Upper lobe of right lung (tissue), 1 donor: ENCODE measurements at regions not wholly inside any gene's neighbourhood (a gene's known extent, or its start where the extent isn't known, plus 50 kb on each side); places are given as distances from the start of the nearest gene placed in this dataset.
"Not testable (repeated sequence)": the region's sequence is repeated elsewhere in the genome, so short reads cannot be mapped to it uniquely, and the experiment has no call there.

Experiments
- ATAC-seq: fragments of 200-7000 bp; cut with Tn5 transposase; one replicate; pipeline ENCODE4 v1.9.1; 2020; ENCODE audit warnings: mild to moderate bottlenecking, moderate library complexity
- DNase-seq: peaks from one replicate; pipeline ENCODE4 v3.0.0-alpha.2; 2020
- H3K27ac ChIP-seq: fragments of 200-600 bp; one replicate; pipeline ENCODE4 v1.8.0; 2022
- H3K27me3 ChIP-seq: fragments of 200-600 bp; one replicate; pipeline ENCODE4 v1.8.0; 2022; ENCODE audit warnings: mild to moderate bottlenecking
- H3K36me3 ChIP-seq: fragments of 200-600 bp; one replicate; pipeline ENCODE4 v1.8.0; 2022
- H3K4me1 ChIP-seq: fragments of 200-600 bp; one replicate; pipeline ENCODE4 v1.8.0; 2022
- H3K4me3 ChIP-seq: fragments of 200-600 bp; one replicate; pipeline ENCODE4 v1.8.0; 2022; ENCODE audit warnings: mild to moderate bottlenecking
- H3K9me3 ChIP-seq: fragments of 200-600 bp; one replicate; pipeline ENCODE4 v1.8.0; 2022
- intact Hi-C: fragments of 100-400 bp; cut with DNase I; formaldehyde crosslinking; loops from one replicate; pipeline ENCODE4 v1.11.0; 2022
- TF ChIP-seq, protein P1 (sequence below): fragments of 200-600 bp; IDR thresholded peaks from one replicate; pipeline ENCODE4 v1.8.0; 2022; ENCODE audit warnings: antibody characterized with exemption
- donor health status: DM: no; HTN: yes; CAD: no; lungs with severe emphysema.

DNA sequence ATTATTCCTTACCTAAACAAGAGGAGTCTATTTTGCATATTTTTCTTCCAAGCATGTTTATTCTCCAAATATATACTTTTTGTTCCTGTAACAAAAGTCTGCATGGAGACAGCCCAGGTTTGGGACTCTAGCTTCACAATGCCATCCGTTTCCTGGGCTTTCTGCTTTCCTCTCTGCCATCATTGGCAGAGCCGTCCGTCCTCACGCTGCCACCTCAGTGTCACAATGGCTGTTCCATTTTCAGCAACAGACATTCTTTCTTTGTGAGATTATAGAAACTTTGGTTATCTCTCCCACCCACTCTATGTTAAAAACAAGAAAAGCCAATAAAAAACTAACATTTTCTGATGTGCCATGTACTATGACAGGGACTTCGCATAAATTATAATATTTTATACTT, 825.2 kb downstream of the REEP3 start:
- H3K27ac ChIP-seq: no peak overlapping the region
- DNase-seq (no peak), ATAC-seq (no peak)
- no peaks in the 10 kb centered on the region for H3K36me3 ChIP-seq
- H3K4me1 ChIP-seq: no peaks in the 10 kb centered on the region
- intact Hi-C loops: no loop called here
- no peaks in the 10 kb centered on the region for H3K27me3 ChIP-seq
- H3K9me3 ChIP-seq: no peaks in the 10 kb centered on the region
- no peak overlapping the region for H3K4me3 ChIP-seq
- TF ChIP-seq, protein P1, sequence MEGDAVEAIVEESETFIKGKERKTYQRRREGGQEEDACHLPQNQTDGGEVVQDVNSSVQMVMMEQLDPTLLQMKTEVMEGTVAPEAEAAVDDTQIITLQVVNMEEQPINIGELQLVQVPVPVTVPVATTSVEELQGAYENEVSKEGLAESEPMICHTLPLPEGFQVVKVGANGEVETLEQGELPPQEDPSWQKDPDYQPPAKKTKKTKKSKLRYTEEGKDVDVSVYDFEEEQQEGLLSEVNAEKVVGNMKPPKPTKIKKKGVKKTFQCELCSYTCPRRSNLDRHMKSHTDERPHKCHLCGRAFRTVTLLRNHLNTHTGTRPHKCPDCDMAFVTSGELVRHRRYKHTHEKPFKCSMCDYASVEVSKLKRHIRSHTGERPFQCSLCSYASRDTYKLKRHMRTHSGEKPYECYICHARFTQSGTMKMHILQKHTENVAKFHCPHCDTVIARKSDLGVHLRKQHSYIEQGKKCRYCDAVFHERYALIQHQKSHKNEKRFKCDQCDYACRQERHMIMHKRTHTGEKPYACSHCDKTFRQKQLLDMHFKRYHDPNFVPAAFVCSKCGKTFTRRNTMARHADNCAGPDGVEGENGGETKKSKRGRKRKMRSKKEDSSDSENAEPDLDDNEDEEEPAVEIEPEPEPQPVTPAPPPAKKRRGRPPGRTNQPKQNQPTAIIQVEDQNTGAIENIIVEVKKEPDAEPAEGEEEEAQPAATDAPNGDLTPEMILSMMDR: no peak

DNA sequence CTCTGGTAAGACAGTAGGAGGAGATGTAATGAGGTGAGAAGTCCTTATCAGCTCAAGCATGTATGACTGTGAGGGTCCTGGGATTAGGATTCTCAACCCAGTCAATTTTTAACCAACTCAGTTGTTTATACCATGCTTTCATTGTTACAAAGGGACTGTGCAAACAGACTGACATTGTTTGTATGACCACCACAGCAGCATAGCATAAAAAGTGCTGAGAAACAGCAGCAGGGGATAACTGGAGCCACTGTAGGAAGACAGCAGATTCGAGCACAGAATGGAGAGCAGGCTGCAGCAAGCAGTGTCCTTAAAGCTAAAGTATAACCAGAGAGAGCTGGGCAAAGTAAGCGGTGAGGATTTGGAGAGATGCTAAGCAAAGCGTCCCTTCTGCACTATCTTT, 829.5 kb downstream of the REEP3 start:
- H3K9me3 ChIP-seq: no peaks in the 10 kb centered on the region
- H3K27ac ChIP-seq: no peak overlapping the region
- intact Hi-C loops: no loop called here
- H3K27me3 ChIP-seq: no peaks in the 10 kb centered on the region
- no peak for ATAC-seq
- H3K4me1 ChIP-seq: no peaks in the 10 kb centered on the region
- H3K36me3 ChIP-seq: no peaks in the 10 kb centered on the region
- no peak overlapping the region for H3K4me3 ChIP-seq
- TF ChIP-seq, protein P1: no peak
- no peak for DNase-seq

DNA sequence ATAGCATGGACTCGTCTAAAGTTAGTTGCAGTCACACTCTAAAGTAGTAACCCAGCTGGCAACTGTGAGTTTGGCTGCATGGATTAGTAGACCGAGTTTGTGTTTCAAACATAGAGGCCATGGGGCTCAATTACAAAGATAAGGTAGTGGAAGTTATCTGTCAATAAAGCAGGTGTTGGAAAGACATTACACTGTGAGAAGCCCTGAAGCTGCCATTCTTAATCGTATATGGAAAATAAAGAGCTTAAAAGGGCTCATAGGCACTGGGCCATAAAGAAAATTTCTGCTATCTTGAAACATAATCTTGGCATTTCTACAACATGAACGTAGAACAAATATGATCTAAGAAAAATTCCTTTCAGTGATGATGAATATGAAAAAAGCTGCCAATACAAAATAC, 837.7 kb downstream of the REEP3 start:
- TF ChIP-seq, protein P1: no peak
- no peaks in the 10 kb centered on the region for H3K4me1 ChIP-seq
- ATAC-seq (no peak), DNase-seq (no peak)
- no peaks in the 10 kb centered on the region for H3K36me3 ChIP-seq
- H3K9me3 ChIP-seq: no peaks in the 10 kb centered on the region
- H3K27me3 ChIP-seq: no peaks in the 10 kb centered on the region
- H3K4me3 ChIP-seq: no peak overlapping the region
- intact Hi-C loops: no loop called here
- no peak overlapping the region for H3K27ac ChIP-seq

DNA sequence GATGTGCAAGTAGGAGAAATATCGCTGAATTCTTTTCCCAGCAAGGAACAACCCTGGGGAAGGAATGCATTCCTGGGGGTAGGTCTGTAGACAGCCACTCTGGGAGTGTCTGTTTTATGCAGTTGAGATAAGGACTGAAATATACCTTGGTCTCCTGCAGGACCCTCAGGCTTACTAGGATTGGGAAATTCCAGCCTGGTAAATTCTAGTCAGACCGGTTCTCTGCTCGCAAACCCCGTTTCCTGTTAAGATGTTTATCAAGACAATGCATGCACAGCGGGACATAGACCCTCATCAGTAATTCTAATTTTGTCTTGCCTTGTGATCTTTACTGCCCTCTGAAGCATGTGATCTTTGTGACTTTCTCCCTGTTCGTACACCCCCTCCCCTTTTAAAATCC, 839.0 kb downstream of the REEP3 start:
- DNase-seq, H3K27ac ChIP-seq, H3K36me3 ChIP-seq, H3K4me3 ChIP-seq, H3K9me3 ChIP-seq, H3K27me3 ChIP-seq, intact Hi-C loops, ATAC-seq, H3K4me1 ChIP-seq: not testable (repeated sequence)

DNA sequence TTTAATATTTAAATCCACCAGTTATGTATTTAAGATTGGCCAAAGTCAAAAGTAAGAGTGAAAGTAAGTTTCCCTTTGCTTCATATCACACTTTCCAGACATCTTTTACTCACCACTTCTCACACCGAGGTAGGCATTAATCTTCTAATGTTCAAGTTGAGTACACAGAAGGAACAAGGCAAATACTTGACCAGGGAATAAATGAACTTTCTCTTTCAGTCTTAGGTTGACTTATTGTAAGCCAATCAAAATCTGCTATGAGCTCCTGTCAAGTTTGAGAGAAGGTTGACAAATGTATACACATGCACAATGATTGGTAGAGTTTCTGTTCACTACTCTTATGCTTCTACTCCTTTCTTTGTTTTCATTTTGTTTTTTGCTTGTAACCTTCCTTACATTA, 842.5 kb downstream of the REEP3 start:
- DNase-seq (no peak), ATAC-seq (peak; percentile 65)
- Histone ChIP-seq H3K27ac (no peak overlapping the region), H3K27me3 (no peaks in the 10 kb centered on the region), H3K4me3 (no peak overlapping the region), H3K4me1 (no peaks in the 10 kb centered on the region), H3K36me3 (no peaks in the 10 kb centered on the region), H3K9me3 (no peaks in the 10 kb centered on the region)
- intact Hi-C loops: no loop called here
- TF ChIP-seq, protein P1: no peak

DNA sequence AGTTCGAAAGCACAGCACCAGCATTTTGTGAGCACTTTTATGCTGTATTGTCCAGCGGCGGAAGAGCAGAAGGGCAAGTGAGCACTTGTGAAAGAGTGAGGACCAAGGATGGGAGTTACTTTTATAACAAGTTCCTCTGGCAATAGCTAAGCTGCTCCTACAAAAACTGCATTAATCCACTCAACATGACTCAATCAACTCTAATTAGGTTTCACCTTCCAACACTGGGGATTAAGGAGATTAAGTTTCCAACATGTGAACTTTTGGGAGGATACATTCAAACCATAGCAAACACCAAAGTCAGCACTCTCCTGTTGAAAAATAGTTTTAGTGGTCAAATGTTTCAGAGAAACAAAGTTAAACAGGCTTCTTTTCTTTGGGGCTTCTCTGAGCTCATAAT, 844.5 kb downstream of the REEP3 start:
- no peak overlapping the region for H3K4me3 ChIP-seq
- ATAC-seq: no peak
- H3K36me3 ChIP-seq: no peaks in the 10 kb centered on the region
- H3K27ac ChIP-seq: no peak overlapping the region
- DNase-seq: no peak
- H3K4me1 ChIP-seq: no peaks in the 10 kb centered on the region
- H3K9me3 ChIP-seq: no peaks in the 10 kb centered on the region
- intact Hi-C loops: no loop called here
- H3K27me3 ChIP-seq: no peaks in the 10 kb centered on the region
- TF ChIP-seq, protein P1: no peak
